Loucy (cell line): ENCODE measurements at regions not wholly inside any gene's neighbourhood (a gene's known extent, or its start where the extent isn't known, plus 50 kb on each side); places are given as distances from the start of the nearest gene placed in this dataset.

Experiments used
- H2AFZ ChIP-seq: fragments of 200-600 bp; sonication (generic); 2 replicates; pipeline ENCODE4 v1.6.0; 2016; ENCODE audit warnings: antibody characterized with exemption, mild to moderate bottlenecking, low read length, moderate library complexity
- H3F3A ChIP-seq: fragments of 200-600 bp; 2 replicates; pipeline ENCODE4 v1.6.0; 2016; ENCODE audit warnings: antibody characterized with exemption, low read depth, mild to moderate bottlenecking
- H3K27me3 ChIP-seq: fragments of 200-600 bp; sonication (generic); 2 replicates; pipeline ENCODE4 v1.6.1; 2014; ENCODE audit warnings: low read length, mild to moderate bottlenecking; ENCODE audit not compliant: insufficient read depth, poor library complexity, severe bottlenecking
- H3K36me3 ChIP-seq: fragments of 200-600 bp; sonication (generic); 2 replicates; pipeline ENCODE4 v1.6.1; 2016; ENCODE audit warnings: low read length; ENCODE audit not compliant: insufficient read depth
- H3K4me1 ChIP-seq: fragments of 200-600 bp; sonication (generic); 2 replicates; pipeline ENCODE4 v1.5.1; 2014; ENCODE audit warnings: low read length, mild to moderate bottlenecking; ENCODE audit not compliant: insufficient read depth, poor library complexity, severe bottlenecking
- H3K4me2 ChIP-seq: fragments of 200-600 bp; sonication (generic); 2 replicates; pipeline ENCODE4 v1.6.0; 2014; ENCODE audit warnings: antibody characterized with exemption, low read length, low read depth, mild to moderate bottlenecking; ENCODE audit not compliant: poor library complexity, severe bottlenecking
- H3K4me3 ChIP-seq: fragments of 200-600 bp; sonication (generic); 2 replicates; pipeline ENCODE4 v1.5.1; 2014; ENCODE audit warnings: low read length, mild to moderate bottlenecking, mixed read lengths; ENCODE audit not compliant: poor library complexity, severe bottlenecking
- H3K79me2 ChIP-seq: fragments of 200-600 bp; sonication (generic); 2 replicates; pipeline ENCODE4 v1.6.1; 2014; ENCODE audit warnings: low read length; ENCODE audit not compliant: insufficient read depth
- H3K9ac ChIP-seq: fragments of 200-600 bp; sonication (generic); 2 replicates; pipeline ENCODE4 v1.6.0; 2014; ENCODE audit warnings: mild to moderate bottlenecking, low read depth, low read length, moderate library complexity; ENCODE audit not compliant: poor library complexity, severe bottlenecking
- H3K9me2 ChIP-seq: fragments of 200-600 bp; sonication (generic); replicated peaks from 2 replicates; pipeline ENCODE4 v1.6.1; 2016; ENCODE audit warnings: low read depth, low read length, mixed read lengths
- H3K9me3 ChIP-seq: fragments of 200-600 bp; sonication (generic); 2 replicates; pipeline ENCODE4 v1.6.1; 2014; ENCODE audit warnings: mild to moderate bottlenecking, antibody characterized with exemption, low read length, low read depth; ENCODE audit not compliant: insufficient read depth
- H4K20me1 ChIP-seq: fragments of 200-600 bp; sonication (generic); 2 replicates; pipeline ENCODE4 v1.6.0; 2014; ENCODE audit warnings: antibody characterized with exemption, low read length, mild to moderate bottlenecking; ENCODE audit not compliant: insufficient read depth, poor library complexity, severe bottlenecking
- CTCF ChIP-seq: fragments of 200-600 bp; sonication (generic); conservative IDR thresholded peaks from 2 replicates; pipeline ENCODE4 v1.5.1; 2014; ENCODE audit warnings: mild to moderate bottlenecking, antibody characterized with exemption, low read length
- EZH2phosphoT487 ChIP-seq: fragments of 200-600 bp; IDR thresholded peaks from 2 replicates; pipeline ENCODE4 v1.6.1; 2018; ENCODE audit warnings: antibody characterized with exemption, mild to moderate bottlenecking, moderate library complexity, borderline replicate concordance

GRCh38 chr20:20894753-20895152 lies 182.3 kb upstream of the RALGAPA2 start:
- H3K9me3 ChIP-seq: no peaks in the 10 kb centered on the region
- no peaks in the 10 kb centered on the region for H3K9me2 ChIP-seq
- H3K79me2 ChIP-seq: no peaks in the 10 kb centered on the region
- no peaks in the 10 kb centered on the region for H3F3A ChIP-seq
- no peaks in the 10 kb centered on the region for H3K36me3 ChIP-seq
- no peak overlapping the region for H2AFZ ChIP-seq
- no peaks in the 10 kb centered on the region for H3K4me1 ChIP-seq
- TF ChIP-seq CTCF: no peak
- no peak overlapping the region for H3K4me3 ChIP-seq
- no peaks in the 10 kb centered on the region for H4K20me1 ChIP-seq
- H3K27me3 ChIP-seq: no peaks in the 10 kb centered on the region
- H3K4me2 ChIP-seq: no peak overlapping the region
- no peak overlapping the region for H3K9ac ChIP-seq

GRCh38 chr20:20894280-20894679 lies 181.8 kb upstream of the RALGAPA2 start:
- H3K9me3 ChIP-seq: no peaks in the 10 kb centered on the region
- no peaks in the 10 kb centered on the region for H4K20me1 ChIP-seq
- no peaks in the 10 kb centered on the region for H3K36me3 ChIP-seq
- H3K27me3 ChIP-seq: no peaks in the 10 kb centered on the region
- H3K4me2 ChIP-seq: no peak overlapping the region
- H3K4me3 ChIP-seq: no peak overlapping the region
- H3K4me1 ChIP-seq: no peaks in the 10 kb centered on the region
- no peaks in the 10 kb centered on the region for H3K9me2 ChIP-seq
- no peaks in the 10 kb centered on the region for H3F3A ChIP-seq
- TF ChIP-seq EZH2phosphoT487 (no peak), CTCF (no peak)
- no peaks in the 10 kb centered on the region for H3K79me2 ChIP-seq
- no peak overlapping the region for H2AFZ ChIP-seq
- no peak overlapping the region for H3K9ac ChIP-seq

- no peaks in the 10 kb centered on the region for H3F3A ChIP-seq
- no peak for TF ChIP-seq EZH2phosphoT487
- TF ChIP-seq CTCF: no peak
- no peaks in the 10 kb centered on the region for H3K9me3 ChIP-seq
- H3K9ac ChIP-seq: no peak overlapping the region
- H2AFZ ChIP-seq: no peak overlapping the region
- no peaks in the 10 kb centered on the region for H3K9me2 ChIP-seq
- no peaks in the 10 kb centered on the region for H3K27me3 ChIP-seq
- no peaks in the 10 kb centered on the region for H3K79me2 ChIP-seq
- H3K4me2 ChIP-seq: no peak overlapping the region
- no peak overlapping the region for H3K4me3 ChIP-seq
- H3K4me1 ChIP-seq: no peaks in the 10 kb centered on the region
- H4K20me1 ChIP-seq: no peaks in the 10 kb centered on the region
- H3K36me3 ChIP-seq: no peaks in the 10 kb centered on the region
Measured at GRCh38 chr20:20892328-20892727, 179.9 kb upstream of the RALGAPA2 start.
